HG03521 (cell line): ENCODE measurements at regions not wholly inside any gene's neighbourhood (a gene's known extent, or its start where the extent isn't known, plus 50 kb on each side); places are given as distances from the start of the nearest gene placed in this dataset.
"Not testable (repeated sequence)": the region's sequence is repeated elsewhere in the genome, so short reads cannot be mapped to it uniquely, and the experiment has no call there.

Experiments used
- ATAC-seq: cut with Tn5 transposase; IDR thresholded peaks from one replicate; pipeline ENCODE4 v1.9.1; 2021; ENCODE audit warnings: mild to moderate bottlenecking, moderate library complexity; ENCODE audit not compliant: unreplicated experiment

DNA sequence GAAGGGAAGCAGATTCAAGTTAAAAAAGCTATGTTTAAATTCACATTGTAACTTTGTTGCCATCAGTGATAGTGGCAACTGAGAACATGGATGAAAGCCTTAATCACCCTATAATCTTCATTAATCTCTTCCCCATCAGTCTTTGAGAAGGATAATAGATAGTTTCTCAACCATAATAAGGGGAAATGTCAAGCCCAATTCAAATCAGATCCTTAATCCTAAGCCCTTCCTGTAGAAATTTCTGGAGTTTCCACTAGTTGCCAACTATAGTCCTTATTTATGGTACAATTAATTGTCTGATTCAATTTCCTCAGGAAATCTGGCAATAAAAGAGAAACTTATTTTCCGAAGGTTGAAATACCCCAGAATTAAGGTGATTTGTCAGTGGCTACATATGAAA is 431.8 kb downstream of the ZWINT start:
- no peak for ATAC-seq

DNA sequence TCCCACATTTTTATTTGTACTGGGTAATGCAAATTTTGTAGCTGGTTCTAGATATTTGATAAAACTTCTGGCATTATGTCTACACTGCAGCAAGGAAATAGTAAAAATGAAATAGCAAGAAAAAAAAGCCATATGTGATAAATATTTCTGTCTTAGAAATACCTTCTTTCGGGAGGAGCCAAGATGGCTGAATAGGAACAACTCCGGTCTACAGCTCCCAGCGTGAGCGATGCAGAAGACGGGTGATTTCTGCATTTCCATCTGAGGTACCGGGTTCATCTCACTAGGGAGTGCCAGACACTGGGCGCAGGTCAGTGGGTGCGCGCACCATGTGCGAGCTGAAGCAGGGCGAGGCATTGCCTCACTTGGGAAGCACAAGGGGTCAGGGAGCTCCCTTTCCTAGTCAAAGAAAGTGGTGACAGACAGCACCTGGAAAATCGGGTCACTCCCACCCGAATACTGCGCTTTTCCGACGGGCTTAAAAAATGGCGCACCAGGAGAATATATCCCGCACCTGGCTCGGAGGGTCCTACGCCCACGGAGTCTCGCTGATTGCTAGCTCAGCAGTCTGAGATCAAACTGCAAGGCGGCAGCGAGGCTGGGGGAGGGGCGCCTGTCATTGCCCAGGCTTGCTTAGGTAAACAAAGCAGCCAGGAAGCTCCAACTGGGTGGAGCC is 461.4 kb downstream of the ZWINT start:
- not testable (repeated sequence) for ATAC-seq

DNA sequence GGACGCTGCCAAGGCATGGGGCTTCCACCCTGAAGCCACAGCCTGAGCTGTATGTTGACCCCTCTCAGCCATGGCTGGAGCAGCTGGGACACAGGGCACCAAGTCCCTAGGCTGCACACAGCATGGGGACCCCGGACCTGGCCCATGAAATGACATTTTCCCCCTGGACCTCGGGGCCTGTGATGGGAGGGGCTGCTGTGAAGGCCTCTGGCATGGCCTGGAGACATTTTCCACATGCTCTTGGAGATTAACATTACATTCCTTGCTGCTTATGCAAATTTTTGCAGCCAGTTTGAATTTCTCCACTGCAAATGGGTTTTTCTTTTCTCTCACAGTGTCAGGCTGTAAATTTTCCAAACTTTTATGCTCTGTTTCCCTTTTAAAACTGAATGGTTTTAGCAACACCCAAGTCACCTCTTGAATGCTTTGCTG is 463.6 kb downstream of the ZWINT start:
- no peak for ATAC-seq

DNA sequence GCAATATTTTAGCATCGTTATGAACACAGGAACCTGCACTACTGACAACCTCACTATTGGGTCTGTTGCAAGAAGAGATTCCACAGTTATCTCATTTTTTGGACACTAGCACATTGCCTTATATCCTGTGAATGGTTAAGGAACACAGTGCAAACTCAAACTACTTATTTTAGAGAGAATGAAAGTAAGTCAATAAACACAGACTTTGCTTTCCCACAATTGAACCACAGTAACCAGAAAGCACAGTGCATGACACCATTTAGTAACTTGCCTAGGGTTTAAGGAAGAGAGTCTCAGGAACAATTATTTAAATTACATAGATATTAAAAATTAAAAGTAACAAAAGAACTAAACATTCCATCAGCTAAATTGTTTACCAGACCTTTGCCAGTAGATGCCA is 468.8 kb downstream of the ZWINT start:
- ATAC-seq = no peak

DNA sequence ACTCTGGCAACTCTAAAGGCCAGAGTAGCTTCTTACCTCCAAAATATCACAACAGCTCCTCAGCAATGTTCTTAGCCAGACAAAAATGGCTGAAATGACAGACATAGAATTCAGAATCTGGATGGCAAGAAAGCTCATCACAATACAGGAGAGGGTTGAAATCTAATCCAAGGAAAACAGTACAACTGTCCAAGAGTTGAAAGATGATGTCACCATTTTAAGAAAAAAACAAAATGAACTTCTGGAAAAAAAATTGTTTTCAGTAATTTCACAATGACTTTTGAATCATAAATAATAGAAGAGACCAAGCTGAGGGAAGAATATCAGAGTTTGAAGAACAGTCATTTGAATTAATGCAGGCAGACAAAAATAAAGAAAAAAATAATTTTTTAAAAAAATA is 479.5 kb downstream of the ZWINT start:
- ATAC-seq = no peak

DNA sequence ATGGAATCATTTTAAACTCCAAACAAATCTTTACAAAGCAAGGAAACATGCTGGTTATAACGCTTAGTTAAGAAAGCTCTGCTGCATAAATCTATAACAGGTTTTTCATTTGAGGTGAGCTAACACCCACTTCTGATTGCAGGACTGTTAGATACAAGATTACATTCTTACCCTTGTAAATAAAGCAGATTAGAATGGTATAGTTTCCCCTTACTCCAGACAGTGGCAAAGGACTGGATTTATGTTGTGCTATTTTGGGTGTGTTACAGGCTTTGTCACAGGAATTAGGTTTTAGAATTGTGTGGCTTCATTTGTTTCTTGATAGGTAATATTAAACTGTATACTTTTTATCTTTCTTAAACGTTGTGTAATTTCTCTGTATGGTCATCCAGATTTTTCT is 487.6 kb downstream of the ZWINT start:
- ATAC-seq = no peak

DNA sequence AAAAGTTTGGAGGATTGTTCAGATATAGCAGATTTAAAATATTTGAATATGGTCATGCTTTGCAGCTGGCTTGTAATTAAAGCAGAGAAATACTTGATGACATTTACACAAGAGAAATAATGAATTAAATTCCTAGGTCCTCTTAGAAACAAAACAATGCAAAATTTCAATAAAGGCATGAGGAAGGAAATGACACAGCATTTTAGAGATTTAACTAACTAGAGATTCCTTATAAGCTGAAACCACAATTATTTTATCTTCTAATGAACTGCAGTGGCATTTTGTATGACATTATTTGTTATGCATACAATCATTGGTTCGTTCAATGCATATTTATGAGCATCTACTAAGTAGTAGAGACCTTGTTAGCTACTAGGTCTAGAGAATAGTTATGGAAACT is 490.9 kb downstream of the ZWINT start:
- ATAC-seq = no peak

DNA sequence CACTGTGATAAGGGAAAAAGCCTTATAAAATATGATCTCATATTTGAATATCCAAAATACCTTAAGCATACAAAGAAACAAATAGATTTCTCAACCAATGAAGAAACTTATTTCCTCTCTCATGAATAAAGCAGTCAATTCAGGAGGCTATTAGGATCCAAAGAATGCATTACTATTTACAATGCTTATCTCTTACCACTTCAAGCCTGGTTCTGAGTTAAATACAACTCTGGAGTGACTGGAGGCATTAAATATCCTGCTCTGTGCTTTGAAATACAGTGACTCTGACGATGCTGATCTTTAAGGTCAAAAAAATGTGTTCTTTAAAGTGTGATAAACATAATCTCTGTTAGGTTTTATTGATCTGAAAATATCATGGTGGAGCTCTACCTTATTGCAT is 493.2 kb downstream of the ZWINT start:
- ATAC-seq = no peak

DNA sequence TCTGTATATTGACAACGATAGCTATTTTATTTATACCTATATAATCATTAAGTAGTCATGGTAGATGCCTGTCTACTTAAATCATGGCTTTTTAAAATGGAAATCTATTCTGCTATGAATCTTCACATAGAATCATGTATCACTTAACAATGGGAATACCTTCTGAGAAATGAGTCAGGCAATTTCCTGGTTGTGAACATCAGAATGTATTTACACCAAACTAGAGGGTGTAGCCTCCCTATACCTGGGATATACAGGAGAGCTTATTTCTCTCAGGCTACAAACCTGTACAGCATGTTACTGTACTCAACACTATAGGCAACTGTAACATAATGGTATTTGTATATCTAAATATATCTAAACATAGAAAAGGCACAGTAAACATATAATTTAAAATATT is 502.3 kb downstream of the ZWINT start:
- no peak for ATAC-seq

DNA sequence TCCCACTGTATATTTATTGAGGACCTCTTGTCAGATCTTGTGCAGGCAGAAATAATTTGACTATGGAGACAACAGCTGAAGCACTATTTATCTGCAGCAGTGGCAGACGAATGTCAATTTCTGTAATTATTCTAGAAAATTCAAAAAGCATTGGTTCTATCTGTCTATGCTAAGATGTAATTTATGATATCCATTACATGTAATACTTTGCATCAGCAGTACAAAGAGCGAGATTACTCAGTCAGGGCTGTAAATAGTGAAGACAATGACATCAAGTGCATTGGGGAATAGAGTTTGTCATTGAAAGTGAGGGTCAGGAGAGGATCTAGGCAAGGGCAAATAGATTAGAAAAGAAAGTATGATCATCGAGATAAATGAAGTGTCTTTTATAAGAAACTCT is 508.2 kb downstream of the ZWINT start:
- no peak for ATAC-seq

DNA sequence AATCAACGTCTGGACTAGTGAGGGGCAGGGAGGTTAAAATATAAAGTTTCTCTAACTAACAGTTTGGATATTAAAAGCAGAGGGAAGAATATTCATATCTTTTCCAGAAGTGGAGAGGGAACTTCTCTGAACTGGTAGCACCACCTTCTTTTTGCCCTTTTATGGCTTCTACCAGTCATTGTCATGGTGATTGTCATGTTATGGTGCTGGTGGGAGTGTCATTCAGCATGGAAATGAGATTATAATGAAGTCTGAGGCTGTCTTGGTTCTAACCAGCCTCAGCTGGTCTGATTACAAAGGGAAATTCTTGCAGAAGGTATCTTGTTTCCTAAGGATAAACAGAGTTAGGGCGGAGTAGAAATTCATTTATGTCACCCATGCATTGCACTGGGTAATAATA is 523.8 kb downstream of the ZWINT start:
- no peak for ATAC-seq

DNA sequence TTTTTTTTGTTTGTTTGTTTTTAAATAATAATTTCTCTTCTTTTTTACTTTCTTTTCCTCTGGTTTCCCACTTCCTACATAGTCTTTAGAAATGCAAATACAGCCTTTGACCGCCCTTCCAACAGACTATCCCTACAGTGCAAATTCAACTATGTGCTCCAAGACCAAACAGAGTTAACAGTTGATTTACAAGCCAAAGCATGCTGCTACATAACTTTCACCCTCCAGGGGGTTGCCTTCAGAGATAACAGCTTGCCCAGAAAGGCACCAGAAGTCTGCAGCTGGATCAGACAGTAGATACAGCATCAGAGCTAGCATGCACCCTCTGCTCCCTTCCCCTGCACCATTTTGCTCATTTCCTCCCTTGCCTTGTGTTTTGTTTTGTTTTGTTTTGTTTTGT is 539.0 kb downstream of the ZWINT start:
- no peak for ATAC-seq

DNA sequence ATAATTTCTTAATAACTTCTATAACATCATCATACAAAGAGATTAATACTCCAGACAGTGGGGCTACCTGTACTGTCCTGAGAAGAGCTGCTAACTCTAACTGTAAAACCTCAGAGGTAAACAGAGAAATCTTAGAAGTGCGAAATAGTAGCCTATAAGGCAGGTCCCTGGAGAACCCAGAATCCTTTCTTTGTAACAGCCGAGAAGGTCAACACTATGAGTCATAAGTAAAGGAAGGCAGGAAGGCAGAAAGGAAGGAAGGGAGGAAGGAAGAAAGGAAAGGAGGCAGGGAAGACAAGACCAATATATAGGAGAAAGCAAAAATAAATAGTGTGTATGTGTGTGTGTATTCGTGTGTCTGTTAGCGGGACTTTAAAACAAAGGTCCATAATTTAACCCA is 540.6 kb downstream of the ZWINT start:
- no peak for ATAC-seq

DNA sequence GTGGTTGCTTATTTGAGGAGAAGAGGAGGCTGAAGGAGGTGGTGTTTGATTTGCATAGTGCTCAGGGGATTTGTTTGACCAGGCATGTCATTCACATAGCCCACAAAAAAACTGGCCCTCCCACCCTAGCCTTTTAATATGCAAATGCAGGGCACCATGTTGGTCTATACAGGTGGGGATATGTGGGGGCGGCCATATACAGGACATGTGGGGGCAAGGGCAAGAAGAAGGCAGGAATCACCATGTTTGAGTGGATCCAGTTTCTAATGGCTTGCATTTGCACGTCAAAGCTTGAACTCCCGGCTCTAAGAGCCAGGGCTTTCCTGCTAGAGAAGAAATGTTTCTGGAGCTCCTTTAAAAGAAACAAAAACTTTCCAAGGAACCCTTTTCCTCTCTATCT is 541.0 kb downstream of the ZWINT start:
- no peak for ATAC-seq

DNA sequence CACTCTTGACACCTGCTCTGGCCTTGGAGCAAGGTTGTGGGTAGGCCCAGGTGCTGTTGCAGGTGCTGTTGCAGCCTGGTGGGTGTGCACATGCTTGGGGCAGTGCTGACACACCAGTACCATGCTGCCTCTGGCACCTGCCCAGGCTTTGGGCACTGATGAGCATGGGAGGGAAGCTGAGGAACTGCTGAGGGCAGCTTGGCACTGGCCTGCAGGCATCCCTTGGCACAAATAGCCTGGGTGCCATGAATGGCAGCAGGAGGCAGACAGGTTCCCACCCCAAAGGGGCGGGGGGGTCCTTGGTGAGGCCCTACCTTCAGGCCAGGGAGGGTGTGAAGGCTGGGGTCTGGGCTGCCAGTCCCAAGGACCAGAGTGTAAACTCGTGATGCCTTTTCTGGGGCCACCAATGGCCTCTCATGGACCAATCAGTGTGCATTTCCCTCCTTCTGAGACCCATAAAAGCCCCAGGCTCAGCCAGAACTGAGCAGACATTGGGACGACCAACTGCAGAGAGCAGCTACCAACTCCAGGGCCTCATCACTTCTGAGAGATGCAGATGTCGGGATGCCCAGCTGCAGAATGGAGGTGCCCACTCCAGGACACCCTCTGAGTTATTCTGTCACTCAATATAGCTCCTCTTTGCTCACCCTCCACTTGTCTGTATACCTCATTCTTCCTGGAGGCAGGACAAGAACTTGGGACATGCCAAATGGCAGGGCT is 547.4 kb downstream of the ZWINT start:
- ATAC-seq = no peak

DNA sequence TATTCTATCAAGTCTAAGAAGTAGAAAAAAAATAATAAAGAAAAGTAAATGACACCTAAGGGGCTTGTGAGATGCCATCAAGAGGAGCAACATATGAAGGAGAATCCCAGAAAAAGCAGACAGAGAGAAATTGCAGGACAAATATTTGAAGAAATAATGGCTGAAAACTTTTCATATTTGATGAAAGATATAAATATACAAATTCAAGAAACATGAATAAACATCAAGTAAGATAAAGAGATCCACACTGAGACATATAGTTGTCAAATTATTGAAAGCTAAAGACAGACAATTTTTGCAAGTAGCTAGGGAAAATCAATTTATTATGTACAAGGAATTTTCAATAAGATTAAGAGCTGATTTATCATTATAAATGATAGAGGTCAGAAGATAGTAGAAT is 558.0 kb downstream of the ZWINT start:
- no peak for ATAC-seq

DNA sequence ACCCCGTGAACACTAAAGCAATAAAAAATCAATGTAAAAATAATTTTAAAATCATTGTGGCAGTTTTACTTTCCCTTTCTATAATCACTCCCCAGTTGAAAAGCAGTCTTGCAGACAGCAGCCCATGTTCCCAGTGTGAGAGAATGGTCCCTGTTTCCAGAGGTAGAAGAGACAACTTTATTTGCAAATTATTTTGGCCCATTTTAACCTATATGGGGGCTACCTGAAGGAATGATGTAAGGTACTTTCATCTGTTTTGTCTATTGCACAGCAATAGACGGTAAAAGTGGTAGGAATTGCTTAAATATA is 559.8 kb downstream of the ZWINT start:
- no peak for ATAC-seq

DNA sequence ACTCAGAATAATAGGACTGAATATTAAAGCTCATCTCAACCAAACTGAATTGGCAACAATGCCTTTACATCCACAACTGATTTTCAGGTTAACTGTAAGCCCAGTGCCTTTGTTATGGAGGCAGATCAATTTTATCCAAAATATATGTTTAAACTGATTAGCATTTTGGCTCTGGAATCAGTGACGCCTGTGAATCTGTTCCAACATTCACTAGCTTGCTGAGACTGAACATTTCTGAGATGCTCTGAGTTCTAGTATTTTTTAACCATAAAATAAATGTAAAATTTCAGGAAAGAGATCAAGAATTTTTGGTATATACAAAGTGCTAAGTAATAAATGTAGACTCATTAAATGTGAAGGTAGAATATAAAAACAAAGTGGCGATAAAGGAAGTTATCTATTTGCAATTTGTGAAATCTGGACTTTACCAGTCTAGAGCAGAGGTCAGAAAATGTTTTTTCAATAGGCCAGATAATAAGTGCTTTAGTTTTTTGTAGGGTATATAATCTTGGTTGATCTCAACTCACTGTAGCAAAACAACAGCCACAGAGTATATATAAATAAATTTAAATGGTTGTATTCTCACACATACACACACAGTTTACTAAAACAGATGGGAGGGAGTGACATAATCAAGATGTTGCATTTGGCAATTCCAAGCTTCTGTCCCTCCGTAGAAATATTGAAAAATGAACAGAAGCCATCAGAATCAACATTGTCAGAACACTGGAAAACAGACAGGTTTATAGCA is 560.3 kb downstream of the ZWINT start:
- ATAC-seq = no peak

DNA sequence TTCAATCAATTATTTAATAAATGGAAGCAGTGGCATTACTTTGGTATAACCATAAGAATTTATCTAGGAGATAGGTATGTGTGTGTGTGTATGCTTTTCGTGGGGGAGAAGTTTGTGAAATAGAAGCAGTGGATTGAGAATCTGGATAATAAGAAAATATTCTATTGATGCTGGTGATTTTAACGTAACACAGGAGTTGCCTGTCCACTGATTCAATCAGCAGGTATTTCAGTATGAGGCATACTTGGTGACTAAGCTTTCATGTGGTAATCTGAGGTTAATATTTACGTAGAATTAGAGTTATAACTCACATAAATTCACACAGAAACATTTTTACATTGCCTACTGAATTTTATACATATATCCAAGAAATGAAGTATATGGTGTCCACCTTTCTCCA is 568.0 kb downstream of the ZWINT start:
- no peak for ATAC-seq

DNA sequence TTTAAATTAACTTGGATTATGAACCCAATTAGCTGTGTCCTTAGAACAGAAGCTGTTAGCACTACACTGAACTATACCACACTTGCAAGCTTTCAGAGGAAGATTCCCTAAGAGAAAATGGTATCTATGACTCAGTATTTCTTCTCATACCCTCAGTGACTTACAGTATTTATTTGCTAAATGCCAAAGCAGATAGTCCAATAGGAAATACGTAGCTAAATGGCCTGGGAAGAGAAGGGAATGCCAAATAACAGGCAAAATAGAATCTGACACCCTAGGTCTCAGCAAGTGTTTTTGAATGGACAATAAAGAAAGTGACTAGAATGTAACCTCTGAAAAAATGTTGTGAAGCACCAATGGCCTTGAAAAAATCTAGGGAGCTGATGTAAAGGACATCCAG is 570.8 kb downstream of the ZWINT start:
- not testable (repeated sequence) for ATAC-seq

DNA sequence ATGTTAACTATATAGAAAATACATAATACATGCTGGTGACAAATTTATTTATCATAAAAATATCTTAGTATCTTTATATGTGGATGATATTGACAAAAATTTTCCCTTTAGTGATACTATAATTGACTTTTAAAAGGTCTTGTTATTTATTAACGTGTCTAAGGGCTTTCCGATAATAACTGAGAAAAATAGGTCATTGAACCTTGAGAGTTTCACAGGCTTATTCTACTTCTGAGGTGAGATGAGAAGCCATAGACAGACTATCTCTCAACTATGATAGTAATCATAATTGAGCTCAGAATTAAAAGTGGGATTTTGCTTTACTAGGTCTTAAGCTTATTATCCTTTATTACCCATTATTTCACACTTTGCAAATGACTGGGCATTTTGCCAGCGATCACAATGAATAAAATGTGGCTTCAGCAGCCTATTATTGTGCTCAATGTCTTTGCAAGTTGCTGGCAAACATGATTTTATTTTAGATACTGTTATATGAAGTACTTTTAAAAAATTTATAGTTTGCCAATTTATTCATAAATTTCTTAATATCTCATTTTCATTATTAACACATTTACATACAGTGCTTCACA is 574.5 kb downstream of the ZWINT start:
- ATAC-seq = no peak

DNA sequence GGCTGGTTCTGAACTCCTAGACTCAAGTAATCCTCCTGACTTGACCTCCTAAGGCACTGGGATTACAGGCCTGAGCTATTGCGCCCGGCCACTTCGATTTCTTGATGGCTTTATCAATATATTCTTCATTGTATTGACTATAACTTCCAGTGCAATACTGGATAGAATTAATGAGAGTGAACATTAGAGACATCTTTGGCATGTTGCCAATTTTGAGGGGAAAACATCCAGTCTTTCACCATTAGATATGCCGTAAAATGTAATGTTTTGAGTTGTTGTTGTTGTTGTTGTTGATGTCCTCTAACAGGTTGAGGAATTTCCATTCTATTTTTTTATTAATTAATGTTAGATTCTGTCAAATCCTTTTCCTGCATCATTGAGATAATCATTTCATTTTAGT is 578.9 kb downstream of the ZWINT start:
- no peak for ATAC-seq
